ENCODE measurements at regions not wholly inside any gene's neighbourhood (a gene's known extent, or its start where the extent isn't known, plus 50 kb on each side); places are given as distances from the start of the nearest gene placed in this dataset.

GRCh38 chr12:114913871-114914801, 230.2 kb upstream of the TBX3 start:
- no peak overlapping the region for H3K4me3 ChIP-seq
- DNase-seq (no peak), ATAC-seq (ENCODE audit: insufficient read depth, low FRiP score) (no peak)
- peaks cover 0 to 14% (median 0%) of the 10 kb centered on the region in 5 donors for H3K4me1 ChIP-seq (ENCODE audit: control insufficient read depth in 5 of 5, insufficient read depth in 5 of 5, low read length in 5 of 5)
- no peaks in the 10 kb centered on the region for H3K36me3 ChIP-seq (ENCODE audit: control insufficient read depth in 4 of 4, insufficient read depth in 4 of 4, low read length in 4 of 4)
- peaks cover 0 to 6% (median 0%) of the 10 kb centered on the region in 4 donors for H3K9me3 ChIP-seq (ENCODE audit: control insufficient read depth in 4 of 4, insufficient read depth in 3 of 4, low read length in 3 of 4)
- H3K27me3 ChIP-seq (ENCODE audit: control insufficient read depth in 3 of 3, insufficient read depth in 3 of 3, low read length in 2 of 3) = no peaks in the 10 kb centered on the region
- 64% methylated on average over 10 of the region's 10 CpGs for WGBS, 2 donors
- TF ChIP-seq CTCF (IDR thresholded peaks at IDR 0.05; ENCODE audit: control extremely low read depth, extremely low read depth) = no peak
- H3K9ac ChIP-seq (ENCODE audit: insufficient read depth in 1 of 2, low read length in 2 of 2) = no peak overlapping the region
- no peak overlapping the region for H3K27ac ChIP-seq (ENCODE audit: low read depth in 1 of 2, low read length in 1 of 2)

GRCh38 chr12:114912811-114913210, 228.8 kb upstream of the TBX3 start:
- TF ChIP-seq CTCF (IDR thresholded peaks at IDR 0.05; ENCODE audit: control extremely low read depth, extremely low read depth) = no peak
- no peak for ATAC-seq (ENCODE audit: insufficient read depth, low FRiP score)
- no peaks in the 10 kb centered on the region for H3K36me3 ChIP-seq (ENCODE audit: control insufficient read depth in 4 of 4, insufficient read depth in 4 of 4, low read length in 4 of 4)
- H3K27me3 ChIP-seq (ENCODE audit: control insufficient read depth in 3 of 3, insufficient read depth in 3 of 3, low read length in 2 of 3) = no peaks in the 10 kb centered on the region
- H3K4me1 ChIP-seq (ENCODE audit: control insufficient read depth in 5 of 5, insufficient read depth in 5 of 5, low read length in 5 of 5) = peaks cover 0 to 11% (median 0%) of the 10 kb centered on the region in 5 donors
- no peak overlapping the region for H3K9ac ChIP-seq (ENCODE audit: insufficient read depth in 1 of 2, low read length in 2 of 2)
- DNase-seq = no peak
- no peak overlapping the region for H3K4me3 ChIP-seq
- 82 to 86% methylated on average over 1 of the region's 1 CpG for WGBS, 2 donors
- peaks cover 0 to under 1% (median 0%) of the 10 kb centered on the region in 4 donors for H3K9me3 ChIP-seq (ENCODE audit: control insufficient read depth in 4 of 4, insufficient read depth in 3 of 4, low read length in 3 of 4)
- H3K27ac ChIP-seq (ENCODE audit: low read depth in 1 of 2, low read length in 1 of 2) = no peak overlapping the region

- H3K4me1 ChIP-seq (ENCODE audit: control insufficient read depth in 5 of 5, insufficient read depth in 5 of 5, low read length in 5 of 5) = peaks cover 0 to 7% (median 0%) of the 10 kb centered on the region in 5 donors
- no peak overlapping the region for H3K9ac ChIP-seq (ENCODE audit: insufficient read depth in 1 of 2, low read length in 2 of 2)
- H3K36me3 ChIP-seq (ENCODE audit: control insufficient read depth in 4 of 4, insufficient read depth in 4 of 4, low read length in 4 of 4) = no peaks in the 10 kb centered on the region
- DNase-seq = no peak
- ATAC-seq (ENCODE audit: insufficient read depth, low FRiP score) = no peak
- no peaks in the 10 kb centered on the region for H3K9me3 ChIP-seq (ENCODE audit: control insufficient read depth in 4 of 4, insufficient read depth in 3 of 4, low read length in 3 of 4)
- no peak overlapping the region for H3K4me3 ChIP-seq
- no peak for TF ChIP-seq CTCF (IDR thresholded peaks at IDR 0.05; ENCODE audit: control extremely low read depth, extremely low read depth)
- no peak overlapping the region for H3K27ac ChIP-seq (ENCODE audit: low read depth in 1 of 2, low read length in 1 of 2)
- H3K27me3 ChIP-seq (ENCODE audit: control insufficient read depth in 3 of 3, insufficient read depth in 3 of 3, low read length in 2 of 3) = no peaks in the 10 kb centered on the region
Measured at GRCh38 chr12:114911196-114911595, 227.2 kb upstream of the TBX3 start.
